Vagina (tissue), 2 donors: ENCODE measurements at regions not wholly inside any gene's neighbourhood (a gene's known extent, or its start where the extent isn't known, plus 50 kb on each side); places are given as distances from the start of the nearest gene placed in this dataset.

Source experiments
- CTCF ChIP-seq, 3 experiments: fragments of 450-650 bp in 2 of 3; fragments of 200-600 bp in 1 of 3; sonication (generic) in 1 of 3; IDR thresholded peaks; one replicate each; pipeline ENCODE4 v1.5.1; 2017 to 2019; ENCODE audit warnings: antibody characterized with exemption in 3 of 3, mild to moderate bottlenecking in 2 of 3, moderate library complexity in 2 of 3
- POLR2AphosphoS5 ChIP-seq, 2 donors: sonication (generic); formaldehyde crosslinking; IDR thresholded peaks; one replicate each; pipeline ENCODE4 v1.9.0; 2017; ENCODE audit warnings: antibody characterized with exemption in 2 of 2, mild to moderate bottlenecking in 2 of 2, low read depth in 1 of 2; ENCODE audit not compliant: insufficient read depth in 1 of 2

- TF ChIP-seq CTCF (IDR thresholded peaks at IDR 0.05) (no peak), POLR2AphosphoS5 (IDR thresholded peaks at IDR 0.05; ENCODE audit: insufficient read depth in 1 of 2, low read depth in 1 of 2) (no peak)
Observed at GRCh38 chr17:33513769-33514168, 220.7 kb upstream of the ASIC2 start.
